ENCODE measurements at regions not wholly inside any gene's neighbourhood (a gene's known extent, or its start where the extent isn't known, plus 50 kb on each side); places are given as distances from the start of the nearest gene placed in this dataset.

DNA sequence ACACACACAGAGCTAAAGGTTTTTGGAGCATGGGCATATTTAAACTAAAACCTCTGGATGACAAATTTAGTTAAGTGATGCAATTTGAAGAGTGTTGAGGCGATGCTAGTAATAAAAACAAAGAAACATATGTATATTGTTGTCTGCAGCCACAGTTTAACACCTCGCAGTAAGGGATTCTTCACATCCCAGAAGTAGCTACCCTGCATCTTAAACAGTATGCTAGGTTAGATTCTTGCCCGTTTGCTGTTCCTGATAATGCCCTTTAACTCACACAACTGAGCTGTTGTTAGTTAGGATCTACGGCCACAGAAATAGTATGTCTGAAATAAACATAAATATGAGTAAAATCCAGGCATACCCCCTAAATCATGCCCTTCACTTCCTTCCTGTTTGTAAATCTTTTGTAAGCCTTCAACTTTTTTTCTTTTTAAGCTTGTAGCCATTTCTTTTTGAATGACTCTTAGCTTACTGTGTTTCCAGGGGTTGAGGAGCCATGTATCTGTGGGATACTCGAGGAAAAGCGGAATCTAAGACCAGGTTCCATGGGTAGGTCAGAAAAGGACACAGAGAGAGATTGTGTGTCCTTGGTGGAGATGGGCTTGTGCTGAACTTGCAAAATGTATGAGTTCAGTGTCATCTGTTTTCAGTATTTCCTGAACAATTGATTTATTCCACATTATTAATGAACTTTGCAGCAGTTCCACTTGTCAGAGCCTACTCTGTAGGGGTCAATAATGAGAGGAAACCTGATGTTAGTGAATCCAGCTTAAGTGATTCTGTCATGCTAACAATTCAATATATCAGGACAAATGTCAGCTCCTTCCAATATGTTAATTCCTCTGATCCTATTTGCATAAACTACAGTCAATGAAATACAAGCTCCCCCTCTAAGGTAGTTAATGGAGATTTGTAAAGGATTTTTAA is 349.6 kb downstream of the GPAT3 start:
- H3K9ac ChIP-seq (ENCODE audit: low read depth in 1 of 2, low read length in 2 of 2), result no peak overlapping the region
- DNase-seq (ENCODE audit: low spot score), result no peak
- TF ChIP-seq SP1 (IDR thresholded peaks at IDR 0.05) (no peak), FOXA1 (IDR thresholded peaks at IDR 0.05) (no peak), TAF1 (conservative IDR thresholded peaks at IDR 0.05) (no peak), GABPA (IDR thresholded peaks at IDR 0.05 in 1 of 2, conservative IDR thresholded peaks at IDR 0.05 in 1 of 2) (no peak), YY1 (IDR thresholded peaks at IDR 0.05) (no peak), CTCF (IDR thresholded peaks at IDR 0.05; ENCODE audit: low read depth, low read length, missing input control) (no peak), HNF4A (conservative IDR thresholded peaks at IDR 0.05) (no peak), ZBTB33 (IDR thresholded peaks at IDR 0.05) (no peak)
- TF ChIP-seq, protein P1, sequence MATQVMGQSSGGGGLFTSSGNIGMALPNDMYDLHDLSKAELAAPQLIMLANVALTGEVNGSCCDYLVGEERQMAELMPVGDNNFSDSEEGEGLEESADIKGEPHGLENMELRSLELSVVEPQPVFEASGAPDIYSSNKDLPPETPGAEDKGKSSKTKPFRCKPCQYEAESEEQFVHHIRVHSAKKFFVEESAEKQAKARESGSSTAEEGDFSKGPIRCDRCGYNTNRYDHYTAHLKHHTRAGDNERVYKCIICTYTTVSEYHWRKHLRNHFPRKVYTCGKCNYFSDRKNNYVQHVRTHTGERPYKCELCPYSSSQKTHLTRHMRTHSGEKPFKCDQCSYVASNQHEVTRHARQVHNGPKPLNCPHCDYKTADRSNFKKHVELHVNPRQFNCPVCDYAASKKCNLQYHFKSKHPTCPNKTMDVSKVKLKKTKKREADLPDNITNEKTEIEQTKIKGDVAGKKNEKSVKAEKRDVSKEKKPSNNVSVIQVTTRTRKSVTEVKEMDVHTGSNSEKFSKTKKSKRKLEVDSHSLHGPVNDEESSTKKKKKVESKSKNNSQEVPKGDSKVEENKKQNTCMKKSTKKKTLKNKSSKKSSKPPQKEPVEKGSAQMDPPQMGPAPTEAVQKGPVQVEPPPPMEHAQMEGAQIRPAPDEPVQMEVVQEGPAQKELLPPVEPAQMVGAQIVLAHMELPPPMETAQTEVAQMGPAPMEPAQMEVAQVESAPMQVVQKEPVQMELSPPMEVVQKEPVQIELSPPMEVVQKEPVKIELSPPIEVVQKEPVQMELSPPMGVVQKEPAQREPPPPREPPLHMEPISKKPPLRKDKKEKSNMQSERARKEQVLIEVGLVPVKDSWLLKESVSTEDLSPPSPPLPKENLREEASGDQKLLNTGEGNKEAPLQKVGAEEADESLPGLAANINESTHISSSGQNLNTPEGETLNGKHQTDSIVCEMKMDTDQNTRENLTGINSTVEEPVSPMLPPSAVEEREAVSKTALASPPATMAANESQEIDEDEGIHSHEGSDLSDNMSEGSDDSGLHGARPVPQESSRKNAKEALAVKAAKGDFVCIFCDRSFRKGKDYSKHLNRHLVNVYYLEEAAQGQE (IDR thresholded peaks at IDR 0.05), result no peak
- no peak overlapping the region for H3K4me3 ChIP-seq (ENCODE audit: low read depth in 1 of 3, low read length in 3 of 3)
- H3K36me3 ChIP-seq (ENCODE audit: control insufficient read depth in 4 of 4, insufficient read depth in 3 of 4, low read depth in 1 of 4, low read length in 3 of 4), result no peaks in the 10 kb centered on the region
- no peaks in the 10 kb centered on the region for H3K4me1 ChIP-seq (ENCODE audit: control insufficient read depth in 4 of 4, insufficient read depth in 4 of 4, low read length in 3 of 4)
- H3K27ac ChIP-seq (ENCODE audit: low read depth in 1 of 2, low read length in 2 of 2), result no peak overlapping the region
- no peaks in the 10 kb centered on the region for H3K27me3 ChIP-seq (ENCODE audit: control insufficient read depth in 4 of 4, insufficient read depth in 4 of 4, low read length in 3 of 4)
- WGBS, result 74% methylated on average over 6 of the region's 6 CpGs
- H3K9me3 ChIP-seq (ENCODE audit: control insufficient read depth in 4 of 4, low read length in 3 of 4), result no peaks in the 10 kb centered on the region

DNA sequence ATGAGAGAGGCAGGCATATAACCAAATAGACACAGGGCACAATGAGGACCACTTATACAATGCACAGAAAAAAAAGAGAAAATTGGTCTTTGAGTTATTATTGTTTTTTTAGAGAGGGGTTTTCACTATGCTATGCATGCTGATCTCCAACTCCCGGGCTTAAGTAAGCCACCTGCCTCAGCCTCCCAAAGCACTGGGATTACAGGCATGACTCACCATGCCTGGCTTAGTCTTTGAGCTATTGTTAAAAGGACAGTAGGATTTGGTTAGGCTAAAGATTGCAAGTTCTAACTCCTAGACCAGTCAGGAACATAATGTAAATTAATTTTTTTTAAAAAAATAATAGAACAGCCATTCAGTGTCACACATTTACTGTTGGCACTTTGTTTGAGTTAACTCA is 340.1 kb downstream of the GPAT3 start:
- Histone ChIP-seq H3K27me3 (ENCODE audit: control insufficient read depth in 4 of 4, insufficient read depth in 4 of 4, low read length in 3 of 4) (no peaks in the 10 kb centered on the region), H3K27ac (ENCODE audit: low read depth in 1 of 2, low read length in 2 of 2) (no peak overlapping the region), H3K36me3 (ENCODE audit: control insufficient read depth in 4 of 4, insufficient read depth in 3 of 4, low read depth in 1 of 4, low read length in 3 of 4) (no peaks in the 10 kb centered on the region), H3K9ac (ENCODE audit: low read depth in 1 of 2, low read length in 2 of 2) (no peak overlapping the region), H3K9me3 (ENCODE audit: control insufficient read depth in 4 of 4, low read length in 3 of 4) (no peaks in the 10 kb centered on the region), H3K4me1 (ENCODE audit: control insufficient read depth in 4 of 4, insufficient read depth in 4 of 4, low read length in 3 of 4) (no peaks in the 10 kb centered on the region), H3K4me3 (ENCODE audit: low read depth in 1 of 3, low read length in 3 of 3) (no peak overlapping the region)
- DNase-seq (ENCODE audit: low spot score), result no peak
- 84% methylated on average over 1 of the region's 1 CpG for WGBS
- TF ChIP-seq JUND (IDR thresholded peaks at IDR 0.05) (no peak), GABPA (IDR thresholded peaks at IDR 0.05 in 1 of 2, conservative IDR thresholded peaks at IDR 0.05 in 1 of 2) (no peak), RXRA (IDR thresholded peaks at IDR 0.05) (no peak), ZBTB33 (IDR thresholded peaks at IDR 0.05) (no peak), TAF1 (conservative IDR thresholded peaks at IDR 0.05) (no peak), EGR1 (IDR thresholded peaks at IDR 0.05; ENCODE audit: low read depth in 2 of 2) (no peak), RAD21 (IDR thresholded peaks at IDR 0.05) (no peak), HNF4G (IDR thresholded peaks at IDR 0.05) (no peak), SP1 (IDR thresholded peaks at IDR 0.05) (no peak), YY1 (IDR thresholded peaks at IDR 0.05) (no peak), FOXA2 (IDR thresholded peaks at IDR 0.05) (no peak), HNF4A (conservative IDR thresholded peaks at IDR 0.05) (no peak)
- TF ChIP-seq, protein P2, sequence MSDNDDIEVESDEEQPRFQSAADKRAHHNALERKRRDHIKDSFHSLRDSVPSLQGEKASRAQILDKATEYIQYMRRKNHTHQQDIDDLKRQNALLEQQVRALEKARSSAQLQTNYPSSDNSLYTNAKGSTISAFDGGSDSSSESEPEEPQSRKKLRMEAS (IDR thresholded peaks at IDR 0.05), result no peak
- TF ChIP-seq, protein P1 (IDR thresholded peaks at IDR 0.05), result no peak
- TF ChIP-seq, protein P3, sequence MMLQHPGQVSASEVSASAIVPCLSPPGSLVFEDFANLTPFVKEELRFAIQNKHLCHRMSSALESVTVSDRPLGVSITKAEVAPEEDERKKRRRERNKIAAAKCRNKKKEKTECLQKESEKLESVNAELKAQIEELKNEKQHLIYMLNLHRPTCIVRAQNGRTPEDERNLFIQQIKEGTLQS (IDR thresholded peaks at IDR 0.05), result no peak
